GM12872 (cell line): ENCODE measurements at regions not wholly inside any gene's neighbourhood (a gene's known extent, or its start where the extent isn't known, plus 50 kb on each side); places are given as distances from the start of the nearest gene placed in this dataset.

ENCODE experiments used
- CTCF ChIP-seq: IDR thresholded peaks from 3 replicates; pipeline ENCODE4 v1.5.1; 2011; ENCODE audit warnings: low read depth, mild to moderate bottlenecking, low read length, moderate library complexity; ENCODE audit not compliant: insufficient read depth

- TF ChIP-seq CTCF = no peak
Measured at GRCh38 chr10:88162852-88163251, 299.4 kb downstream of the PTEN start.

GRCh38 chr10:88163572-88163971 lies 300.1 kb downstream of the PTEN start:
- TF ChIP-seq CTCF = no peak

GRCh38 chr10:88164471-88164870 lies 301.0 kb downstream of the PTEN start:
- no peak for TF ChIP-seq CTCF

GRCh38 chr10:88165849-88166271 lies 302.4 kb downstream of the PTEN start:
- no peak for TF ChIP-seq CTCF

GRCh38 chr10:88168171-88169036 lies 305.0 kb downstream of the PTEN start:
- TF ChIP-seq CTCF = no peak

- no peak for TF ChIP-seq CTCF
Measured at GRCh38 chr10:88169037-88169319, 305.6 kb downstream of the PTEN start.

- no peak for TF ChIP-seq CTCF
Measured at GRCh38 chr10:88170628-88171027, 307.2 kb downstream of the PTEN start.
